ENCODE measurements at regions not wholly inside any gene's neighbourhood (a gene's known extent, or its start where the extent isn't known, plus 50 kb on each side); places are given as distances from the start of the nearest gene placed in this dataset.
"Not testable (repeated sequence)": the region's sequence is repeated elsewhere in the genome, so short reads cannot be mapped to it uniquely, and the experiment has no call there.

DNA sequence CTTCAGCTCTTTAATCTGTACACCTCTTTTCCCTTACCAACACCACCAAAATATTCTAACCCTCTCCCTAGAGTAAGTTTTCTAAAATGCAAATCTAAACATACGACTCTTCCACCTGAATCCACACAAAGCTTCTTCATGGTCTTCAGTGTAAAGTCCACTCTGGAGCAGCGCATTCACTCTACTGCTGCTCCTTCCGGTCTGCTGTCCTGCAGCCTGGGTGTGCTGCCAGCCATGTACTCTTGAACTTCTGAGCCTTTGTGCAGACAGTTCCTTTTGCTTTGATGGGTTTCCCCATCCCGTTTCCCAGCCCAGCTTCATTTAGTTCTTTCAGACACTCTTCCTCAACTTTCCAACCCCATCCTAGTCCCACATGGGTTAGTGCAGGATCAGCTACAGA is 108.7 kb upstream of the SGK1 start (continued):
- TF ChIP-seq YY1 (IDR thresholded peaks at IDR 0.05; ENCODE audit: borderline replicate concordance in 1 of 3, control insufficient read depth in 1 of 3, extremely low read depth in 1 of 3, insufficient read depth in 3 of 3, insufficient read length in 1 of 3, insufficient replicate concordance in 2 of 3, low read depth in 1 of 3, low read length in 2 of 3) (no peak), HOXB6 (CRISPR knock-in tag; IDR thresholded peaks at IDR 0.05; ENCODE audit: borderline replicate concordance) (no peak)

DNA sequence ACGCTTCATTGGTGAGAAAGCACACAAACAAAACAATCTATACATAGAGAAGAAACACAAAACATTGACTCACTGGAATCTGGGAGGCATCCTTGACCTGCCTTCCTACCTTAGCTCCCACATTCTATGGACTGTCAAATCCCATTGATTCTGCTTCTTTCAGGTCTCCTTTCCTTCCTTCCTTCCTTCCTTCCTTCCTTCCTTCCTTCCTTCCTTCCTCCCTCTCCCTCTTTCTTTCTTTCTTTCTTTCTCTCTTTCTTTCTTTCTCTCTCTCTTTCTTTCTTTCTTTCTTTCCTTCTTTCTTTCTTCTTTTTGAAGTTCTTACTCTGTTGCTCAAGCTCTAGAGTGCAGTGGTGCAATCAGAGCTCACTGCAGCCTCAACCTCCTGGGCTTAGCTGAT is 108.0 kb upstream of the SGK1 start:
- H3K4me1 ChIP-seq (replicated peaks in 1 of 2; ENCODE audit: control insufficient read depth in 2 of 2, insufficient read depth in 2 of 2, low read length in 2 of 2); H3K4me2 ChIP-seq (ENCODE audit: insufficient read depth, low read length); intact Hi-C loops (cut with micrococcal nuclease); DNase-seq (ENCODE audit: extremely low read depth in 1 of 4, low spot score in 3 of 4); FAIRE-seq; BruUV-seq (replicated peaks); H3K36me3 ChIP-seq (ENCODE audit: control insufficient read depth, insufficient read depth, low read length); CTCF ChIA-PET (ENCODE audit: low intra/inter-chr PET ratio); in situ Hi-C loops (cut with MboI); H3K79me2 ChIP-seq (ENCODE audit: control insufficient read depth, insufficient read depth, low read length); H3K27me3 ChIP-seq (ENCODE audit: control insufficient read depth in 2 of 2, insufficient read depth in 2 of 2, low read length in 2 of 2); H3K9me3 ChIP-seq (replicated peaks; ENCODE audit: control insufficient read depth, insufficient read depth, low read depth, low read length); ATAC-seq; H4K20me1 ChIP-seq (replicated peaks; ENCODE audit: control insufficient read depth, insufficient read depth, low read length); H3K9me1 ChIP-seq (ENCODE audit: control insufficient read depth, insufficient read depth, low read length); H2AFZ ChIP-seq (ENCODE audit: low read depth, low read length); H3K4me3 ChIP-seq; H3K9ac ChIP-seq (ENCODE audit: insufficient read depth in 1 of 2, low read depth in 2 of 2, low read length in 2 of 2); H3K27ac ChIP-seq (ENCODE audit: extremely low read depth, low read depth, low read length): not testable (repeated sequence)
- TF ChIP-seq, protein P1, sequence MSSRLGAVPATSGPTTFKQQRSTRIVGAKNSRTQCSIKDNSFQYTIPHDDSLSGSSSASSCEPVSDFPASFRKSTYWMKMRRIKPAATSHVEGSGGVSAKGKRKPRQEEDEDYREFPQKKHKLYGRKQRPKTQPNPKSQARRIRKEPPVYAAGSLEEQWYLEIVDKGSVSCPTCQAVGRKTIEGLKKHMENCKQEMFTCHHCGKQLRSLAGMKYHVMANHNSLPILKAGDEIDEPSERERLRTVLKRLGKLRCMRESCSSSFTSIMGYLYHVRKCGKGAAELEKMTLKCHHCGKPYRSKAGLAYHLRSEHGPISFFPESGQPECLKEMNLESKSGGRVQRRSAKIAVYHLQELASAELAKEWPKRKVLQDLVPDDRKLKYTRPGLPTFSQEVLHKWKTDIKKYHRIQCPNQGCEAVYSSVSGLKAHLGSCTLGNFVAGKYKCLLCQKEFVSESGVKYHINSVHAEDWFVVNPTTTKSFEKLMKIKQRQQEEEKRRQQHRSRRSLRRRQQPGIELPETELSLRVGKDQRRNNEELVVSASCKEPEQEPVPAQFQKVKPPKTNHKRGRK (tag; IDR thresholded peaks at IDR 0.05): 0 out of 2 replicates have a peak, but pooled peaks have one; percentile 17
- POLR2A ChIA-PET: interaction anchor here (0.6 to 2.4 kb wide), 2 partner anchors 10 to 61 kb away, joined by 3 to 5 read pairs; no protein-coding TSS in a partner anchor
- WGBS (ENCODE audit: insufficient coverage, low coverage, missing lambda C conversion rate): 55% methylated on average over 1 of the region's 1 CpG
